A549 (cell line): ENCODE measurements at regions not wholly inside any gene's neighbourhood (a gene's known extent, or its start where the extent isn't known, plus 50 kb on each side); places are given as distances from the start of the nearest gene placed in this dataset.

Source experiments
- ATAC-seq, 2 experiments: fragments of 200-7000 bp in 1 of 2; fragments of >200 bp in 1 of 2; cut with Nextera tagmentation in 1 of 2; cut with Tn5 transposase in 1 of 2; 3 replicates each; pipeline versions ENCODE4 v1.8.0 to v1.9.1; 2018 to 2020; ENCODE audit warnings: mild to moderate bottlenecking in 1 of 2, moderate library complexity in 1 of 2
- CTCF ChIA-PET: fragments of 300-600 bp; sonication (Branson Sonifier 250); formaldehyde crosslinking; extraction: SDS; loops from one replicate; lab custom pipeline; 2021; ENCODE audit warnings: antibody characterized with exemption, inconsistent platforms; lab: Yijun Ruan, JAX
- POLR2A ChIA-PET: fragments of 350-600 bp; formaldehyde crosslinking; extraction: SDS; loops from one replicate; lab custom pipeline; 2021; ENCODE audit warnings: antibody characterized with exemption, inconsistent platforms; lab: Yijun Ruan, JAX
- DNase-seq, 2 experiments: peaks; one replicate each; pipeline versions ENCODE4 v3.0.0 to v3.0.0-alpha.2; 2011 to 2016; ENCODE audit warnings: low read depth in 1 of 2, low spot score in 1 of 2
- FAIRE-seq: peaks from 2 replicates; lab custom pipeline; 2011; peaks lifted over from hg19 to GRCh38; lab: Jason Lieb, UNC
- H3K27ac ChIP-seq, 2 experiments: fragments of >200 bp; sonication (Bioruptor Twin); formaldehyde crosslinking; 3 replicates each; pipeline ENCODE4 v1.5.1; 2016 to 2017
- H3K4me1 ChIP-seq: fragments of >200 bp; sonication (Bioruptor Twin); formaldehyde crosslinking; 3 replicates; pipeline ENCODE4 v1.6.1; 2016
- H3K4me2 ChIP-seq: fragments of >200 bp; sonication (Bioruptor Twin); formaldehyde crosslinking; 3 replicates; pipeline ENCODE4 v1.6.1; 2016
- H3K4me3 ChIP-seq: fragments of >200 bp; sonication (Bioruptor Twin); formaldehyde crosslinking; 3 replicates; pipeline ENCODE4 v1.5.1; 2016
- H3K9me3 ChIP-seq: fragments of >200 bp; sonication (Bioruptor Twin); formaldehyde crosslinking; 3 replicates; pipeline ENCODE4 v1.6.1; 2016
- ATOH8 ChIP-seq: fragments of 250-450 bp; sonication (Bioruptor Pico); IDR thresholded peaks from 2 replicates; pipeline ENCODE4 v1.5.0; 2020; ENCODE audit warnings: low read depth, mild to moderate bottlenecking, moderate library complexity
- CBX2 ChIP-seq: fragments of 200-600 bp; sonication (generic); IDR thresholded peaks from 2 replicates; pipeline ENCODE4 v1.6.1; 2016; ENCODE audit warnings: low read depth, mild to moderate bottlenecking, borderline replicate concordance
- CEBPB ChIP-seq, 2 experiments: fragments of >200 bp in 1 of 2; sonication (Bioruptor Twin) in 1 of 2; formaldehyde crosslinking in 1 of 2; IDR thresholded peaks; 2 replicates each; pipeline ENCODE4 v1.6.1; 2012 to 2016
- CHD2 ChIP-seq: fragments of 150-350 bp; IDR thresholded peaks from 2 replicates; pipeline ENCODE4 v1.6.1; 2014; ENCODE audit warnings: low read length; ENCODE audit not compliant: partially characterized antibody
- CHD4 ChIP-seq: fragments of 200-600 bp; sonication (generic); IDR thresholded peaks from 2 replicates; pipeline ENCODE4 v1.6.1; 2016; ENCODE audit warnings: antibody characterized with exemption, mild to moderate bottlenecking, borderline replicate concordance
- CTCF ChIP-seq: fragments of >200 bp; sonication (Bioruptor Twin); formaldehyde crosslinking; IDR thresholded peaks from 3 replicates; pipeline ENCODE4 v1.5.1; 2016
- EP300 ChIP-seq, 2 experiments: fragments of >200 bp; sonication (Bioruptor Twin); formaldehyde crosslinking; IDR thresholded peaks; 2 replicates in 1 of 2; 3 replicates in 1 of 2; pipeline ENCODE4 v1.6.1; 2016 to 2017
- ESRRA ChIP-seq: fragments of 150-350 bp; IDR thresholded peaks from 2 replicates; pipeline ENCODE4 v1.6.1; 2014; ENCODE audit warnings: mild to moderate bottlenecking, low read length, borderline replicate concordance
- FOSL2 ChIP-seq, 2 experiments: fragments of 450-650 bp in 1 of 2; fragments of >200 bp in 1 of 2; sonication (Bioruptor Twin) in 1 of 2; formaldehyde crosslinking; IDR thresholded peaks; 2 replicates each; pipeline versions ENCODE4 v1.5.0 to v1.6.1; 2016 to 2020; ENCODE audit warnings: mild to moderate bottlenecking in 1 of 2, moderate library complexity in 1 of 2
- HDAC2 ChIP-seq: fragments of 200-600 bp; sonication (generic); IDR thresholded peaks from 2 replicates; pipeline ENCODE4 v1.6.1; 2016
- HES2 ChIP-seq: fragments of >200 bp; sonication (Bioruptor Twin); formaldehyde crosslinking; IDR thresholded peaks from 2 replicates; pipeline ENCODE4 v1.6.1; 2016
- HEYL ChIP-seq: fragments of 250-450 bp; sonication (Bioruptor Pico); IDR thresholded peaks from 2 replicates; pipeline ENCODE4 v1.8.0; 2021; ENCODE audit warnings: mild to moderate bottlenecking, moderate library complexity
- HOXB5 ChIP-seq: fragments of 250-450 bp; sonication (Bioruptor Pico); IDR thresholded peaks from 2 replicates; pipeline ENCODE4 v1.5.0; 2020; ENCODE audit warnings: mild to moderate bottlenecking, moderate library complexity
- JUN ChIP-seq, 2 experiments: fragments of >200 bp; sonication (Bioruptor Twin); formaldehyde crosslinking; IDR thresholded peaks; 2 replicates in 1 of 2; 3 replicates in 1 of 2; pipeline ENCODE4 v1.6.1; 2016 to 2017
- KDM1A ChIP-seq: fragments of 200-600 bp; sonication (generic); IDR thresholded peaks from 2 replicates; pipeline ENCODE4 v1.6.1; 2016; ENCODE audit warnings: low read depth, mild to moderate bottlenecking
- MAFK ChIP-seq: fragments of 450-650 bp; IDR thresholded peaks from 2 replicates; pipeline ENCODE4 v1.6.1; 2014; ENCODE audit not compliant: partially characterized antibody
- MAX ChIP-seq: IDR thresholded peaks from 2 replicates; pipeline ENCODE4 v1.6.1; 2012
- NPAS2 ChIP-seq: fragments of 250-450 bp; sonication (Bioruptor Pico); IDR thresholded peaks from 2 replicates; pipeline ENCODE4 v1.8.0; 2022; ENCODE audit warnings: mild to moderate bottlenecking, moderate library complexity, borderline replicate concordance
- NR3C1 ChIP-seq: fragments of >200 bp; sonication (Bioruptor Twin); formaldehyde crosslinking; IDR thresholded peaks from 3 replicates; pipeline ENCODE4 v1.6.1; 2017
- PHF8 ChIP-seq: fragments of 200-600 bp; sonication (generic); IDR thresholded peaks from 2 replicates; pipeline ENCODE4 v1.6.1; 2016; ENCODE audit warnings: low read depth, mild to moderate bottlenecking, antibody characterized with exemption, moderate library complexity, borderline replicate concordance
- RAD21 ChIP-seq, 2 experiments: fragments of >200 bp in 1 of 2; sonication (Bioruptor Twin) in 1 of 2; formaldehyde crosslinking in 1 of 2; IDR thresholded peaks in 1 of 2; conservative IDR thresholded peaks in 1 of 2; 2 replicates in 1 of 2; 3 replicates in 1 of 2; pipeline ENCODE4 v1.6.1; 2012 to 2018; ENCODE audit warnings: inconsistent platforms in 1 of 2
- RARB ChIP-seq: fragments of 250-450 bp; sonication (Bioruptor Pico); IDR thresholded peaks from 2 replicates; pipeline ENCODE4 v1.8.0; 2021; ENCODE audit warnings: mild to moderate bottlenecking, moderate library complexity
- RCOR1 ChIP-seq: fragments of 150-350 bp; IDR thresholded peaks from 2 replicates; pipeline ENCODE4 v1.6.1; 2014; ENCODE audit warnings: antibody characterized with exemption, low read length, low read depth
- RFX5 ChIP-seq: fragments of 450-650 bp; IDR thresholded peaks from 2 replicates; pipeline ENCODE4 v1.7.1; 2014; ENCODE audit warnings: antibody characterized with exemption, mild to moderate bottlenecking, moderate library complexity
- RNF2 ChIP-seq: fragments of 200-600 bp; sonication (generic); IDR thresholded peaks from 2 replicates; pipeline ENCODE4 v1.6.1; 2016; ENCODE audit warnings: low read depth, mild to moderate bottlenecking, antibody characterized with exemption, moderate library complexity, borderline replicate concordance
- SREBF2 ChIP-seq: fragments of 450-650 bp; IDR thresholded peaks from 2 replicates; pipeline ENCODE4 v1.6.1; 2014; ENCODE audit warnings: mild to moderate bottlenecking, moderate library complexity
- TP53 ChIP-seq: fragments of 250-450 bp; sonication (Bioruptor Pico); IDR thresholded peaks from 2 replicates; pipeline ENCODE4 v1.5.0; 2021; ENCODE audit warnings: mild to moderate bottlenecking, moderate library complexity
- USF2 ChIP-seq: fragments of 450-650 bp; IDR thresholded peaks from 2 replicates; pipeline ENCODE4 v1.6.1; 2014; ENCODE audit warnings: antibody characterized with exemption
- WGBS: methylation state at CpG from one replicate; pipeline ENCODE4 v1.1.6; 2017; ENCODE audit errors: missing lambda C conversion rate; 5-methylcytosine and 5-hydroxymethylcytosine counted together
- TF ChIP-seq, protein P1 (sequence below): fragments of 200-600 bp; sonication (generic); IDR thresholded peaks from 2 replicates; pipeline ENCODE4 v1.6.1; 2016; ENCODE audit warnings: antibody characterized with exemption, mild to moderate bottlenecking, moderate library complexity
- TF ChIP-seq, protein P2 (sequence below): IDR thresholded peaks from 2 replicates; pipeline ENCODE4 v1.6.1; 2012

DNA sequence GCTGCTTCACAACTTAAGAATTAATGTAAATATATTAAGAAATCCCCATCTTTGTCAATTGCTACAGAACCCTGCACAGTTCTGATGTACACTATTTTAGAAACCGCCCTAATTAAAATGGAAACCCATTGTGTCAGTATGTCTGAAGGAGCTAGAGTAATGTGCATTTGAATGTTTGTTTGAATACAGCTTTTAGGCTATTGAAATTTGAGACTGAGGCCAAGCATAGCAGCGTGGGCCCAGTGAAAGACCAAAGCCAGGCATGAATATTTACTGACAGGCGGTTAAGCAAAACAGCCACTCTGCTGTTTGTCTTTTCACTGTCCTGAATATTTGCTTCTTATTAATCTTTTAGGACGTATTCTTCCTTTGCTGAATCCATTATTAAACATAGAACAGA lies 252.3 kb downstream of the IZUMO3 start:
- H3K4me1 ChIP-seq, result no peaks in the 10 kb centered on the region
- CTCF ChIA-PET, result no interaction called here
- H3K9me3 ChIP-seq, result no peaks in the 10 kb centered on the region
- no peak overlapping the region for H3K27ac ChIP-seq
- no peak overlapping the region for H3K4me2 ChIP-seq
- H3K4me3 ChIP-seq, result no peak overlapping the region
- DNase-seq (no peak), FAIRE-seq (no peak), ATAC-seq (no peak)
- TF ChIP-seq CBX2 (no peak), HEYL (CRISPR knock-in tag) (no peak), MAFK (no peak), CTCF (no peak), RNF2 (no peak), HOXB5 (no peak), TP53 (no peak), CHD4 (no peak), FOSL2 (IDR thresholded peaks at IDR 0.05) (no peak), FOSL2 (CRISPR knock-in tag; IDR thresholded peaks at IDR 0.05) (no peak), KDM1A (no peak), MAX (no peak), RFX5 (no peak), CHD2 (no peak), HES2 (no peak), PHF8 (no peak), NR3C1 (no peak), ESRRA (no peak), SREBF2 (no peak), ATOH8 (CRISPR knock-in tag) (no peak)
- TF ChIP-seq, protein P1, sequence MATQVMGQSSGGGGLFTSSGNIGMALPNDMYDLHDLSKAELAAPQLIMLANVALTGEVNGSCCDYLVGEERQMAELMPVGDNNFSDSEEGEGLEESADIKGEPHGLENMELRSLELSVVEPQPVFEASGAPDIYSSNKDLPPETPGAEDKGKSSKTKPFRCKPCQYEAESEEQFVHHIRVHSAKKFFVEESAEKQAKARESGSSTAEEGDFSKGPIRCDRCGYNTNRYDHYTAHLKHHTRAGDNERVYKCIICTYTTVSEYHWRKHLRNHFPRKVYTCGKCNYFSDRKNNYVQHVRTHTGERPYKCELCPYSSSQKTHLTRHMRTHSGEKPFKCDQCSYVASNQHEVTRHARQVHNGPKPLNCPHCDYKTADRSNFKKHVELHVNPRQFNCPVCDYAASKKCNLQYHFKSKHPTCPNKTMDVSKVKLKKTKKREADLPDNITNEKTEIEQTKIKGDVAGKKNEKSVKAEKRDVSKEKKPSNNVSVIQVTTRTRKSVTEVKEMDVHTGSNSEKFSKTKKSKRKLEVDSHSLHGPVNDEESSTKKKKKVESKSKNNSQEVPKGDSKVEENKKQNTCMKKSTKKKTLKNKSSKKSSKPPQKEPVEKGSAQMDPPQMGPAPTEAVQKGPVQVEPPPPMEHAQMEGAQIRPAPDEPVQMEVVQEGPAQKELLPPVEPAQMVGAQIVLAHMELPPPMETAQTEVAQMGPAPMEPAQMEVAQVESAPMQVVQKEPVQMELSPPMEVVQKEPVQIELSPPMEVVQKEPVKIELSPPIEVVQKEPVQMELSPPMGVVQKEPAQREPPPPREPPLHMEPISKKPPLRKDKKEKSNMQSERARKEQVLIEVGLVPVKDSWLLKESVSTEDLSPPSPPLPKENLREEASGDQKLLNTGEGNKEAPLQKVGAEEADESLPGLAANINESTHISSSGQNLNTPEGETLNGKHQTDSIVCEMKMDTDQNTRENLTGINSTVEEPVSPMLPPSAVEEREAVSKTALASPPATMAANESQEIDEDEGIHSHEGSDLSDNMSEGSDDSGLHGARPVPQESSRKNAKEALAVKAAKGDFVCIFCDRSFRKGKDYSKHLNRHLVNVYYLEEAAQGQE, result no peak
- 0% methylated on average over 4 of the region's 4 CpGs for WGBS
- POLR2A ChIA-PET, result no interaction called here

DNA sequence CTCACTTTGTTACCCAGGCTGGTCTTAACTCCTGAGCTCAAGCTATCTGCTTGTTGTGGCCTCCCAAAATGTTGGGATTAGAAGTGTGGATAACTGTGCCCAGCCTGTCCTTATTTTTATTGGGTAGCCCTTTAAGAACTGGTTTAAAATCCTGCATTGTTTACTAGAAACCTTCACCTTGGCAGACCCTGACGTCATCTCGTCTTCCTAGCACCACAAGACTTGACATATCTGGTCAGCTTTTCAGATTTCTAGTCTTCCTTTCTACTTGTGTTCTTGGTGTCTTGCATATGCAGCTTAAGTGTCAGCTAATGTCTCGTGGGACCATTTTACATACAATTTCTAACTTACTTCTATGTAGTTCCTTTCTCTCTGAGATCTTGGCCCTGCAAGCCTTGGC lies 258.9 kb downstream of the IZUMO3 start:
- no peaks in the 10 kb centered on the region for H3K4me1 ChIP-seq
- no peak overlapping the region for H3K4me3 ChIP-seq
- ATAC-seq (no peak), FAIRE-seq (no peak), DNase-seq (no peak)
- H3K9me3 ChIP-seq, result no peaks in the 10 kb centered on the region
- 0% methylated on average over 3 of the region's 3 CpGs for WGBS
- H3K4me2 ChIP-seq, result no peak overlapping the region
- no peak overlapping the region for H3K27ac ChIP-seq
- CTCF ChIA-PET, result no interaction called here
- POLR2A ChIA-PET, result no interaction called here
- TF ChIP-seq EP300 (IDR thresholded peaks at IDR 0.05) (no peak), RAD21 (conservative IDR thresholded peaks at IDR 0.05 in 1 of 2, IDR thresholded peaks at IDR 0.05 in 1 of 2) (no peak), PHF8 (no peak), HEYL (CRISPR knock-in tag) (no peak), JUN (IDR thresholded peaks at IDR 0.05) (no peak), RARB (CRISPR knock-in tag) (no peak), CHD2 (no peak), HDAC2 (no peak), NPAS2 (no peak), RCOR1 (no peak), CEBPB (IDR thresholded peaks at IDR 0.05) (no peak), USF2 (no peak), FOSL2 (IDR thresholded peaks at IDR 0.05) (no peak), FOSL2 (CRISPR knock-in tag; IDR thresholded peaks at IDR 0.05) (no peak)
- TF ChIP-seq, protein P2, sequence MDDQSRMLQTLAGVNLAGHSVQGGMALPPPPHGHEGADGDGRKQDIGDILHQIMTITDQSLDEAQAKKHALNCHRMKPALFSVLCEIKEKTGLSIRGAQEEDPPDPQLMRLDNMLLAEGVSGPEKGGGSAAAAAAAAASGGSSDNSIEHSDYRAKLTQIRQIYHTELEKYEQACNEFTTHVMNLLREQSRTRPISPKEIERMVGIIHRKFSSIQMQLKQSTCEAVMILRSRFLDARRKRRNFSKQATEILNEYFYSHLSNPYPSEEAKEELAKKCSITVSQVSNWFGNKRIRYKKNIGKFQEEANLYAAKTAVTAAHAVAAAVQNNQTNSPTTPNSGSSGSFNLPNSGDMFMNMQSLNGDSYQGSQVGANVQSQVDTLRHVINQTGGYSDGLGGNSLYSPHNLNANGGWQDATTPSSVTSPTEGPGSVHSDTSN, result no peak
